ENCODE measurements at regions not wholly inside any gene's neighbourhood (a gene's known extent, or its start where the extent isn't known, plus 50 kb on each side); places are given as distances from the start of the nearest gene placed in this dataset.

- no peaks in the 10 kb centered on the region for H3K9me3 ChIP-seq
- no peak overlapping the region for H3K27ac ChIP-seq
- H3K36me3 ChIP-seq: no peaks in the 10 kb centered on the region
- no peaks in the 10 kb centered on the region for H3K4me1 ChIP-seq
- H3K27me3 ChIP-seq: no peaks in the 10 kb centered on the region
- no peak for DNase-seq (ENCODE audit: low spot score in 2 of 2)
- intact Hi-C loops (cut with DNase I): no loop called here
- no peak for TF ChIP-seq CTCF (IDR thresholded peaks at IDR 0.05)
- no peak overlapping the region for H3K4me3 ChIP-seq
These were observed 301.9 kb downstream of the PTH2R start for GRCh38 chr2:208708486-208708885.

- intact Hi-C loops (cut with DNase I): no loop called here
- TF ChIP-seq CTCF (IDR thresholded peaks at IDR 0.05): no peak
- Histone ChIP-seq H3K27me3 (no peaks in the 10 kb centered on the region), H3K9me3 (no peaks in the 10 kb centered on the region), H3K27ac (no peak overlapping the region), H3K36me3 (no peaks in the 10 kb centered on the region), H3K4me3 (no peak overlapping the region), H3K4me1 (no peaks in the 10 kb centered on the region)
- DNase-seq (ENCODE audit: low spot score in 2 of 2): no peak
These were observed 305.0 kb downstream of the PTH2R start for GRCh38 chr2:208711598-208711997.

- H3K36me3 ChIP-seq: no peaks in the 10 kb centered on the region
- no peaks in the 10 kb centered on the region for H3K27me3 ChIP-seq
- no peak overlapping the region for H3K27ac ChIP-seq
- no peaks in the 10 kb centered on the region for H3K9me3 ChIP-seq
- no peak for DNase-seq (ENCODE audit: low spot score in 2 of 2)
- no peaks in the 10 kb centered on the region for H3K4me1 ChIP-seq
- TF ChIP-seq CTCF (IDR thresholded peaks at IDR 0.05): no peak
- H3K4me3 ChIP-seq: no peak overlapping the region
- intact Hi-C loops (cut with DNase I): no loop called here
These were observed 306.6 kb downstream of the PTH2R start for GRCh38 chr2:208713066-208713745.

- H3K27ac ChIP-seq: no peak overlapping the region
- H3K4me3 ChIP-seq: no peak overlapping the region
- H3K4me1 ChIP-seq: no peaks in the 10 kb centered on the region
- no peak for DNase-seq (ENCODE audit: low spot score in 2 of 2)
- H3K36me3 ChIP-seq: no peaks in the 10 kb centered on the region
- H3K9me3 ChIP-seq: no peaks in the 10 kb centered on the region
- no peaks in the 10 kb centered on the region for H3K27me3 ChIP-seq
- TF ChIP-seq CTCF (IDR thresholded peaks at IDR 0.05): no peak
- intact Hi-C loops (cut with DNase I): no loop called here
These were observed 312.2 kb downstream of the PTH2R start for GRCh38 chr2:208718828-208719227.

GRCh38 chr2:208722731-208723130 lies 316.1 kb downstream of the PTH2R start:
- intact Hi-C loops (cut with DNase I): no loop called here
- H3K9me3 ChIP-seq: no peaks in the 10 kb centered on the region
- TF ChIP-seq CTCF (IDR thresholded peaks at IDR 0.05): no peak
- DNase-seq (ENCODE audit: low spot score in 2 of 2): no peak
- H3K27ac ChIP-seq: no peak overlapping the region
- no peaks in the 10 kb centered on the region for H3K4me1 ChIP-seq
- no peaks in the 10 kb centered on the region for H3K36me3 ChIP-seq
- H3K4me3 ChIP-seq: no peak overlapping the region
- no peaks in the 10 kb centered on the region for H3K27me3 ChIP-seq

- intact Hi-C loops (cut with DNase I): no loop called here
- no peak overlapping the region for H3K27ac ChIP-seq
- no peak for TF ChIP-seq CTCF (IDR thresholded peaks at IDR 0.05)
- H3K4me3 ChIP-seq: no peak overlapping the region
- no peaks in the 10 kb centered on the region for H3K9me3 ChIP-seq
- no peaks in the 10 kb centered on the region for H3K4me1 ChIP-seq
- H3K36me3 ChIP-seq: no peaks in the 10 kb centered on the region
- H3K27me3 ChIP-seq: no peaks in the 10 kb centered on the region
- DNase-seq (ENCODE audit: low spot score in 2 of 2): no peak
These were observed 318.7 kb downstream of the PTH2R start for GRCh38 chr2:208725280-208725679.
